CD14-positive monocyte (primary cell): ENCODE measurements at regions not wholly inside any gene's neighbourhood (a gene's known extent, or its start where the extent isn't known, plus 50 kb on each side); places are given as distances from the start of the nearest gene placed in this dataset.
A peak's percentile ranks its signal among the peaks of the same experiment; 100 is the strongest.

Experiments used
- DNase-seq, 3 donors: peaks; one replicate each; pipeline ENCODE4 v3.0.0-alpha.2; 2011 to 2022
- H2AFZ ChIP-seq: 2 replicates; pipeline ENCODE4 v1.6.0; 2012; ENCODE audit warnings: mild to moderate bottlenecking, low read depth, low read length, inconsistent platforms; ENCODE audit not compliant: insufficient read depth, poor library complexity, severe bottlenecking
- H3K27ac ChIP-seq, 2 donors: 1 replicate in 1 of 2; 2 replicates in 1 of 2; pipeline ENCODE4 v1.5.1; 2012 to 2013; ENCODE audit warnings: low read length in 2 of 2, control low read depth in 1 of 2, inconsistent platforms in 1 of 2, low read depth in 1 of 2, mild to moderate bottlenecking in 1 of 2
- H3K27me3 ChIP-seq, 2 donors: one replicate each; pipeline versions ENCODE4 v1.6.0 to v1.6.1; 2011 to 2013; ENCODE audit warnings: low read length in 2 of 2; ENCODE audit not compliant: control insufficient read depth in 2 of 2, insufficient read depth in 2 of 2
- H3K36me3 ChIP-seq, 2 donors: replicated peaks in 1 of 2; 1 replicate in 1 of 2; 2 replicates in 1 of 2; pipeline versions ENCODE4 v1.5.1 to v1.6.1; 2012 to 2013; ENCODE audit warnings: low read length in 2 of 2, control low read depth in 1 of 2, inconsistent platforms in 1 of 2, mild to moderate bottlenecking in 1 of 2; ENCODE audit not compliant: insufficient read depth in 2 of 2, control insufficient read depth in 1 of 2
- H3K4me1 ChIP-seq, 2 donors: 1 replicate in 1 of 2; 2 replicates in 1 of 2; pipeline versions ENCODE4 v1.5.1 to v1.6.1; 2012 to 2013; ENCODE audit warnings: low read length in 2 of 2, control low read depth in 1 of 2, inconsistent platforms in 1 of 2, mild to moderate bottlenecking in 1 of 2, moderate library complexity in 1 of 2; ENCODE audit not compliant: insufficient read depth in 2 of 2, control insufficient read depth in 1 of 2
- H3K4me2 ChIP-seq: replicated peaks from 2 replicates; pipeline ENCODE3; 2012; ENCODE audit warnings: low read length, moderate library complexity, mild to moderate bottlenecking; ENCODE audit not compliant: poor library complexity, severe bottlenecking; ENCODE audit errors: extremely low read depth
- H3K4me3 ChIP-seq, 3 experiments: fragments of 200-600 bp in 1 of 3; sonication (generic) in 1 of 3; replicated peaks in 1 of 3; 1 replicate in 2 of 3; 2 replicates in 1 of 3; pipeline ENCODE4 v1.5.1; 2011 to 2013; ENCODE audit warnings: low read length in 3 of 3, mild to moderate bottlenecking in 3 of 3, control low read depth in 2 of 3, low read depth in 2 of 3, inconsistent platforms in 1 of 3, moderate library complexity in 1 of 3
- H3K79me2 ChIP-seq: 2 replicates; pipeline ENCODE4 v1.6.0; 2012; ENCODE audit warnings: mild to moderate bottlenecking, control low read depth, inconsistent platforms, low read length, moderate library complexity; ENCODE audit not compliant: insufficient read depth
- H3K9ac ChIP-seq: 2 replicates; pipeline ENCODE4 v1.6.0; 2017; ENCODE audit warnings: low read length, mild to moderate bottlenecking; ENCODE audit not compliant: insufficient read depth, poor library complexity, severe bottlenecking
- H3K9me3 ChIP-seq, 2 donors: replicated peaks in 1 of 2; 1 replicate in 1 of 2; 2 replicates in 1 of 2; pipeline versions ENCODE4 v1.5.1 to v1.6.1; 2012 to 2013; ENCODE audit warnings: low read length in 2 of 2, control low read depth in 1 of 2; ENCODE audit not compliant: control insufficient read depth in 1 of 2, insufficient read depth in 1 of 2
- H4K20me1 ChIP-seq: 2 replicates; pipeline ENCODE4 v1.6.0; 2012; ENCODE audit warnings: mild to moderate bottlenecking, low read length, control low read depth, moderate library complexity; ENCODE audit not compliant: insufficient read depth
- H3K27ac Mint-ChIP-seq, 7 donors: one replicate each; pipeline ENCODE4 v1.8.0; 2020; ENCODE audit warnings: mild to moderate bottlenecking in 7 of 7, mixed read lengths in 7 of 7, moderate library complexity in 6 of 7, inconsistent platforms in 2 of 7
- H3K27me3 Mint-ChIP-seq, 3 donors: one replicate each; pipeline ENCODE4 v1.8.0; 2021 to 2022; ENCODE audit warnings: low read depth in 3 of 3, mild to moderate bottlenecking in 3 of 3, mixed read lengths in 3 of 3, moderate library complexity in 3 of 3, inconsistent platforms in 1 of 3
- H3K36me3 Mint-ChIP-seq, 2 donors: one replicate each; pipeline ENCODE4 v1.8.0; 2020; ENCODE audit warnings: mixed read lengths in 2 of 2, inconsistent platforms in 1 of 2, mild to moderate bottlenecking in 1 of 2
- H3K4me1 Mint-ChIP-seq: one replicate; pipeline ENCODE4 v1.8.0; 2020; ENCODE audit warnings: mild to moderate bottlenecking, mixed read lengths
- H3K4me3 Mint-ChIP-seq, 2 donors: one replicate each; pipeline ENCODE4 v1.8.0; 2020; ENCODE audit warnings: mild to moderate bottlenecking in 2 of 2, mixed read lengths in 2 of 2, moderate library complexity in 1 of 2
- H3K9me3 Mint-ChIP-seq, 7 donors: one replicate each; pipeline ENCODE4 v1.8.0; 2020 to 2022; ENCODE audit warnings: mixed read lengths in 7 of 7, mild to moderate bottlenecking in 6 of 7, moderate library complexity in 6 of 7, inconsistent platforms in 2 of 7
- WGBS: methylation state at CpG from one replicate; pipeline ENCODE4 v1.1.5; 2013; ENCODE audit warnings: missing lambda C conversion rate; ENCODE audit not compliant: insufficient coverage; 5-methylcytosine and 5-hydroxymethylcytosine counted together
- intact Hi-C, 2 donors: fragments of 100-400 bp; cut with micrococcal nuclease; formaldehyde crosslinking; loops; one replicate each; pipeline versions ENCODE4 v1.15.0 to v1.15.1; 2023
- TF ChIP-seq, protein P1 (sequence below): fragments of 200-600 bp; IDR thresholded peaks from one replicate; pipeline ENCODE4 v1.8.0; 2022; ENCODE audit warnings: antibody characterized with exemption, mild to moderate bottlenecking

DNA sequence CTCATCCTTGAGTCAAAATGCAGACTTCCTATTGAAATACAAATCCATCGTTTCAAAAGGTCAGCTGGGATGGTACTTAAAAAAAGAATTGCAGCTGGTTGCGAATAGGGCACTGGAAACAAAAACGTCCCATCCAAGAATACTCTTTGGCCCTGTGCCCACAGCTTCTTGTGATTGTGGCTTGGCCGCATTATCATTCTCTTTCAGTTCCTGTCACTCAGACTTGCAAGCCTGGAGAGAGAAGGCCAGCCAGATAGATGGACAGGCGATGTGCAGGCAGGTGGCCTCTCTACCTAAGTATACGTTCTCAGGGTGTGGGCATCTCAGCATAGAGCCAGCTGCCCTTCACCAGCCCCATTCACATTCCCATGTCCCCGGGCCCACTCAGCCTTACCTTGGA, 208.5 kb upstream of the ZNF536 start:
- Mint-ChIP-seq H3K4me3 (no peak overlapping the region), H3K9me3 (peaks cover 0 to 11% (median 0%) of the 10 kb centered on the region in 7 donors), H3K27ac (no peak overlapping the region), H3K4me1 (no peaks in the 10 kb centered on the region), H3K36me3 (no peaks in the 10 kb centered on the region), H3K27me3 (peaks cover 0 to 2% (median 1%) of the 10 kb centered on the region in 3 donors)
- TF ChIP-seq, protein P1, sequence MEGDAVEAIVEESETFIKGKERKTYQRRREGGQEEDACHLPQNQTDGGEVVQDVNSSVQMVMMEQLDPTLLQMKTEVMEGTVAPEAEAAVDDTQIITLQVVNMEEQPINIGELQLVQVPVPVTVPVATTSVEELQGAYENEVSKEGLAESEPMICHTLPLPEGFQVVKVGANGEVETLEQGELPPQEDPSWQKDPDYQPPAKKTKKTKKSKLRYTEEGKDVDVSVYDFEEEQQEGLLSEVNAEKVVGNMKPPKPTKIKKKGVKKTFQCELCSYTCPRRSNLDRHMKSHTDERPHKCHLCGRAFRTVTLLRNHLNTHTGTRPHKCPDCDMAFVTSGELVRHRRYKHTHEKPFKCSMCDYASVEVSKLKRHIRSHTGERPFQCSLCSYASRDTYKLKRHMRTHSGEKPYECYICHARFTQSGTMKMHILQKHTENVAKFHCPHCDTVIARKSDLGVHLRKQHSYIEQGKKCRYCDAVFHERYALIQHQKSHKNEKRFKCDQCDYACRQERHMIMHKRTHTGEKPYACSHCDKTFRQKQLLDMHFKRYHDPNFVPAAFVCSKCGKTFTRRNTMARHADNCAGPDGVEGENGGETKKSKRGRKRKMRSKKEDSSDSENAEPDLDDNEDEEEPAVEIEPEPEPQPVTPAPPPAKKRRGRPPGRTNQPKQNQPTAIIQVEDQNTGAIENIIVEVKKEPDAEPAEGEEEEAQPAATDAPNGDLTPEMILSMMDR, result no peak
- Histone ChIP-seq H3K27me3 (no peaks in the 10 kb centered on the region), H2AFZ (no peak overlapping the region), H3K79me2 (no peaks in the 10 kb centered on the region), H3K27ac (no peak overlapping the region), H3K4me1 (no peaks in the 10 kb centered on the region), H4K20me1 (no peaks in the 10 kb centered on the region), H3K9me3 (no peaks in the 10 kb centered on the region), H3K9ac (no peak overlapping the region), H3K36me3 (no peaks in the 10 kb centered on the region), H3K4me3 (no peak overlapping the region), H3K4me2 (no peak overlapping the region)
- 88% methylated on average over 6 of the region's 7 CpGs for WGBS
- DNase-seq, result no peak
- intact Hi-C loops, result no loop called here

DNA sequence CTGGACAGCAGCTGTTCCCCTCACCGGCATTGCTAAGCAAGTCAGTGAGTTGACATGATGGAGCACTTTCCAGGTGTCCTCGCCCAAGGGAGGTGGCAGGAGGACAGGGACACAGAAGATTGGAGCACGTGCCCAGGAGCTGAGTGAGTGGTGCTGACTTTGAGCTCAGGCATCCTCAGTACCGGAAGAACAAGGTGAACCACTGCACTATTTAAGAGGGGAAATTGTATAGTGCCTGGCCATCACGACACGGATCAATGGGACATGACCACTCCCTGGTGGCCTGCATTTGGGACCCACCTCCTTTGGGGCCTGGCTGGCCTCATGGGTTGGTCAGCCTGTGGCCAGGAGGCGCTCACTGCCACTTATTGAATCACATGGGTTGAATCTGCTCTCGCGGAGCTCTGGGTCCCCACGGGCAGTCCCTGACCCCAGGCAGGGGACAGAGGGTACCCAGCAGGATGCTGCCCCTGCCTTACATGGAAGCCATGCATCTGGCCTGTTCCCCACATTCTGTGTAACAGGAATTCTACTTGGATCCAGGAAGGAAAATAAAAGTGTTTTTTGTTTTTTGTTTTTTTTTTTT, 206.9 kb upstream of the ZNF536 start:
- peaks cover 0 to 2% (median 1%) of the 10 kb centered on the region in 3 donors for H3K27me3 Mint-ChIP-seq
- TF ChIP-seq, protein P1, result no peak
- H3K36me3 Mint-ChIP-seq, result no peaks in the 10 kb centered on the region
- no peaks in the 10 kb centered on the region for H3K4me1 Mint-ChIP-seq
- Histone ChIP-seq H3K27me3 (no peaks in the 10 kb centered on the region), H3K4me1 (no peaks in the 10 kb centered on the region), H3K79me2 (no peaks in the 10 kb centered on the region), H2AFZ (no peak overlapping the region), H3K9me3 (no peaks in the 10 kb centered on the region), H3K4me3 (no peak overlapping the region), H3K4me2 (no peak overlapping the region), H3K36me3 (no peaks in the 10 kb centered on the region), H4K20me1 (no peaks in the 10 kb centered on the region), H3K9ac (no peak overlapping the region), H3K27ac (no peak overlapping the region)
- no peak for DNase-seq
- intact Hi-C loops, result no loop called here
- no peak overlapping the region for H3K4me3 Mint-ChIP-seq
- H3K27ac Mint-ChIP-seq, result peak overlapping the region in 1 of 7 donors; percentile 14
- peaks cover 0 to 10% (median 0%) of the 10 kb centered on the region in 7 donors for H3K9me3 Mint-ChIP-seq
- WGBS, result 89% methylated on average over 8 of the region's 10 CpGs
